ENCODE measurements at regions not wholly inside any gene's neighbourhood (a gene's known extent, or its start where the extent isn't known, plus 50 kb on each side); places are given as distances from the start of the nearest gene placed in this dataset.

- H3K4me3 ChIP-seq (ENCODE audit: low read depth, low read length), result no peak overlapping the region
- no peak for TF ChIP-seq CTCF (conservative IDR thresholded peaks at IDR 0.05; ENCODE audit: low read depth, low read length)
- no peak for DNase-seq (ENCODE audit: low read depth)
These were observed 356.3 kb downstream of the CXCL12 start for GRCh38 chr10:44028384-44029137.

GRCh38 chr10:44024356-44025116 lies 360.4 kb downstream of the CXCL12 start:
- no peak overlapping the region for H3K4me3 ChIP-seq (ENCODE audit: low read depth, low read length)
- DNase-seq (ENCODE audit: low read depth), result no peak
- no peak for TF ChIP-seq CTCF (conservative IDR thresholded peaks at IDR 0.05; ENCODE audit: low read depth, low read length)

GRCh38 chr10:44023517-44023916 lies 361.4 kb downstream of the CXCL12 start:
- no peak for TF ChIP-seq CTCF (conservative IDR thresholded peaks at IDR 0.05; ENCODE audit: low read depth, low read length)
- DNase-seq (ENCODE audit: low read depth), result no peak
- H3K4me3 ChIP-seq (ENCODE audit: low read depth, low read length), result no peak overlapping the region

- H3K4me3 ChIP-seq (ENCODE audit: low read depth, low read length), result no peak overlapping the region
- TF ChIP-seq CTCF (conservative IDR thresholded peaks at IDR 0.05; ENCODE audit: low read depth, low read length), result no peak
- DNase-seq (ENCODE audit: low read depth), result no peak
These were observed 362.7 kb downstream of the CXCL12 start for GRCh38 chr10:44022203-44022602.

GRCh38 chr10:44020322-44021111 lies 364.4 kb downstream of the CXCL12 start:
- TF ChIP-seq CTCF (conservative IDR thresholded peaks at IDR 0.05; ENCODE audit: low read depth, low read length), result no peak
- DNase-seq (ENCODE audit: low read depth), result no peak
- no peak overlapping the region for H3K4me3 ChIP-seq (ENCODE audit: low read depth, low read length)

- no peak for TF ChIP-seq CTCF (conservative IDR thresholded peaks at IDR 0.05; ENCODE audit: low read depth, low read length)
- H3K4me3 ChIP-seq (ENCODE audit: low read depth, low read length), result no peak overlapping the region
- DNase-seq (ENCODE audit: low read depth), result no peak
These were observed 367.3 kb downstream of the CXCL12 start for GRCh38 chr10:44017483-44018145.

Data from choroid plexus epithelial cell (primary cell).